K562 (cell line): ENCODE measurements at regions not wholly inside any gene's neighbourhood (a gene's known extent, or its start where the extent isn't known, plus 50 kb on each side); places are given as distances from the start of the nearest gene placed in this dataset.

ENCODE experiments used
- CBX8 ChIP-seq: fragments of 200-600 bp; sonication (generic); IDR thresholded peaks from 2 replicates; pipeline ENCODE4 v1.6.1; 2012; ENCODE audit warnings: borderline replicate concordance, mixed run types, low read depth, mild to moderate bottlenecking, moderate library complexity, mixed read lengths, low read length, control low read depth, inconsistent platforms; ENCODE audit not compliant: poor library complexity, severe bottlenecking; ENCODE audit errors: extremely low read depth
- CHD1 ChIP-seq: fragments of 200-600 bp; sonication (generic); IDR thresholded peaks from one replicate; pipeline ENCODE4 v1.6.1; 2012; ENCODE audit warnings: mild to moderate bottlenecking, moderate library complexity, low read length, inconsistent platforms
- CTBP1 ChIP-seq: fragments of 450-650 bp; IDR thresholded peaks from 2 replicates; pipeline ENCODE4 v1.6.1; 2016; ENCODE audit warnings: borderline replicate concordance
- EZH2 ChIP-seq: IDR thresholded peaks from 2 replicates; pipeline ENCODE4 v1.6.1; 2012; ENCODE audit warnings: low read depth, mild to moderate bottlenecking, inconsistent platforms, low read length, borderline replicate concordance
- NFRKB ChIP-seq: fragments of 450-650 bp; IDR thresholded peaks from 2 replicates; pipeline ENCODE4 v1.6.1; 2016; ENCODE audit warnings: low read depth
- POLR2A ChIP-seq: fragments of 450-650 bp; conservative IDR thresholded peaks from 2 replicates; pipeline ENCODE4 v1.6.1; 2016
- TCF7 ChIP-seq: sonication (generic); IDR thresholded peaks from 2 replicates; pipeline ENCODE4 v1.6.1; 2016; ENCODE audit warnings: antibody characterized with exemption, borderline replicate concordance
- TF ChIP-seq, protein P1 (sequence below), 3 experiments: IDR thresholded peaks in 2 of 3; conservative IDR thresholded peaks in 1 of 3; 2 replicates each; pipeline ENCODE4 v1.5.1; 2011 to 2012; ENCODE audit warnings: low read length in 3 of 3, mild to moderate bottlenecking in 3 of 3, control low read depth in 2 of 3, improper control_type of control experiment in 1 of 3, inconsistent platforms in 1 of 3, low read depth in 1 of 3, mixed read lengths in 1 of 3, moderate library complexity in 1 of 3; ENCODE audit not compliant: insufficient read depth in 2 of 3

- TF ChIP-seq CTBP1 = no peak
- TF ChIP-seq, protein P1, sequence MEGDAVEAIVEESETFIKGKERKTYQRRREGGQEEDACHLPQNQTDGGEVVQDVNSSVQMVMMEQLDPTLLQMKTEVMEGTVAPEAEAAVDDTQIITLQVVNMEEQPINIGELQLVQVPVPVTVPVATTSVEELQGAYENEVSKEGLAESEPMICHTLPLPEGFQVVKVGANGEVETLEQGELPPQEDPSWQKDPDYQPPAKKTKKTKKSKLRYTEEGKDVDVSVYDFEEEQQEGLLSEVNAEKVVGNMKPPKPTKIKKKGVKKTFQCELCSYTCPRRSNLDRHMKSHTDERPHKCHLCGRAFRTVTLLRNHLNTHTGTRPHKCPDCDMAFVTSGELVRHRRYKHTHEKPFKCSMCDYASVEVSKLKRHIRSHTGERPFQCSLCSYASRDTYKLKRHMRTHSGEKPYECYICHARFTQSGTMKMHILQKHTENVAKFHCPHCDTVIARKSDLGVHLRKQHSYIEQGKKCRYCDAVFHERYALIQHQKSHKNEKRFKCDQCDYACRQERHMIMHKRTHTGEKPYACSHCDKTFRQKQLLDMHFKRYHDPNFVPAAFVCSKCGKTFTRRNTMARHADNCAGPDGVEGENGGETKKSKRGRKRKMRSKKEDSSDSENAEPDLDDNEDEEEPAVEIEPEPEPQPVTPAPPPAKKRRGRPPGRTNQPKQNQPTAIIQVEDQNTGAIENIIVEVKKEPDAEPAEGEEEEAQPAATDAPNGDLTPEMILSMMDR (IDR thresholded peaks at IDR 0.05 in 2 of 3, conservative IDR thresholded peaks at IDR 0.05 in 1 of 3; ENCODE audit: insufficient read depth in 2 of 3, low read depth in 1 of 3, low read length in 3 of 3) = peak; percentile 68 to 70 (median 68)
- TF ChIP-seq TCF7 = no peak
- no peak for TF ChIP-seq EZH2
- TF ChIP-seq CBX8 = no peak
- no peak for TF ChIP-seq CHD1
- TF ChIP-seq NFRKB = no peak
- no peak for TF ChIP-seq POLR2A
These were observed 123.8 kb upstream of the DLX2 start for GRCh38 chr2:172226244-172227061.
